Posterior vena cava (tissue), 2 donors: ENCODE measurements at regions not wholly inside any gene's neighbourhood (a gene's known extent, or its start where the extent isn't known, plus 50 kb on each side); places are given as distances from the start of the nearest gene placed in this dataset.
"Not testable (repeated sequence)": the region's sequence is repeated elsewhere in the genome, so short reads cannot be mapped to it uniquely, and the experiment has no call there.

Source experiments
- DNase-seq: peaks from one replicate; pipeline ENCODE4 v3.0.0-alpha.2; 2020; ENCODE audit warnings: low spot score
- intact Hi-C, 2 donors: fragments of 100-400 bp; cut with DNase I; formaldehyde crosslinking; loops; one replicate each; pipeline versions ENCODE4 v1.14.1 to v1.14.2; 2022 to 2023
- donor health status: DM: yes; HTN: yes; CAD: no.
- donor health status: DM: yes; HTN: yes; CAD: no.

GRCh38 chr1:206351276-206352052 lies 118.8 kb upstream of the IKBKE start:
- DNase-seq, intact Hi-C loops: not testable (repeated sequence)

- DNase-seq = not testable (repeated sequence)
Measured at GRCh38 chr1:206356310-206356709, 114.0 kb upstream of the IKBKE start.

DNA sequence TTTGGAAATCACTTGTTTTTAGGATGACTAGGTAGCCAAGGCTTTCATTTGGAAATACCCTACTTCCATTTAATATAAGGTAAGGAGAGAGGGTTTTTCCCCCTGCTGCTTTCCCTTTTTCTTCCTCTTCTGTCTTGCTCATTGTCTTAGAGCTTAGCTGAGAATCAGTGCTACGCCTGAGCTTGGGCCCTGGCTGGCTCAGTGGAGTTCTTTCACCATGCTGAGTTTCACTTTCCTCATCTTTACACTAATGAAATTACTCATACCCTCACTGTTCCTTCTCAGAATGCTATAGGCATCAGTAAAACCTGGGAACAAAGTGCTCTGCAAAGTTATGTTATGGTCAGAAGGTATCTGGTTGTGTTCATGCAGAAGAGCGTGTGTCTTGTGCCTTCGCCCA lies 112.3 kb upstream of the IKBKE start:
- intact Hi-C loops, DNase-seq: not testable (repeated sequence)

More at GRCh38 chr1:206356310-206356709, 114.0 kb upstream of the IKBKE start:
- intact Hi-C loops = not testable (repeated sequence)

- intact Hi-C loops = not testable (repeated sequence)
Measured at GRCh38 chr1:206358771-206359170, 111.5 kb upstream of the IKBKE start.

GRCh38 chr1:206359377-206359776 lies 110.9 kb upstream of the IKBKE start:
- intact Hi-C loops, DNase-seq: not testable (repeated sequence)

More at GRCh38 chr1:206358771-206359170, 111.5 kb upstream of the IKBKE start:
- DNase-seq = not testable (repeated sequence)

GRCh38 chr1:206361978-206362543 lies 108.2 kb upstream of the IKBKE start:
- intact Hi-C loops = not testable (repeated sequence)

GRCh38 chr1:206362994-206363393 lies 107.3 kb upstream of the IKBKE start:
- intact Hi-C loops, DNase-seq: not testable (repeated sequence)

More at GRCh38 chr1:206361978-206362543, 108.2 kb upstream of the IKBKE start:
- DNase-seq = not testable (repeated sequence)

- intact Hi-C loops, DNase-seq: not testable (repeated sequence)
Measured at GRCh38 chr1:206365271-206365670, 105.0 kb upstream of the IKBKE start.

GRCh38 chr1:206366131-206366530 lies 104.1 kb upstream of the IKBKE start:
- intact Hi-C loops, DNase-seq: not testable (repeated sequence)

- intact Hi-C loops, DNase-seq: not testable (repeated sequence)
Measured at GRCh38 chr1:206366772-206367171, 103.5 kb upstream of the IKBKE start.

GRCh38 chr1:206367955-206368622 lies 102.2 kb upstream of the IKBKE start:
- DNase-seq, intact Hi-C loops: not testable (repeated sequence)

DNA sequence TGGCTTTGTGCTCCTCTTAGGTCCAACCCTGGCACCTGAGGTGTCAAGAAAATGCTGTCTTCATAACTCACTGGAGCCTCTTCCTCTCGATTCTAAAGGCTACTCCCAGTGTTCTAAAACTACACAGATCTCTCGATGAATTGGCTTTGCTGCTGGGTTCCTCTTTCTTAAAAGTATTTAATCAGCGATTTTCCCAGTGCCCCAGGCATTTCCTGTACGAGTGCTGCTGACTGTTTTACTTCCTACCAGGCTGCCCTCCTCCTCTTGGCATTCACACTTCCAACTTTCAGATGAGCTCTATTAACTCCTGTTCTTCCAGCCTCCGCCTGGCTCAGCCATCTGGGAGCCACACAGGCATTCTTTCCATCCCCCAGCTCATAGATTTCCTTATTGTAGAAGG lies 95.6 kb upstream of the IKBKE start:
- intact Hi-C loops, DNase-seq: not testable (repeated sequence)

- DNase-seq, intact Hi-C loops: not testable (repeated sequence)
Measured at GRCh38 chr1:206375552-206375951, 94.7 kb upstream of the IKBKE start.

GRCh38 chr1:206378506-206378905 lies 91.8 kb upstream of the IKBKE start:
- DNase-seq, intact Hi-C loops: not testable (repeated sequence)

GRCh38 chr1:206379245-206379644 lies 91.0 kb upstream of the IKBKE start:
- DNase-seq, intact Hi-C loops: not testable (repeated sequence)

DNA sequence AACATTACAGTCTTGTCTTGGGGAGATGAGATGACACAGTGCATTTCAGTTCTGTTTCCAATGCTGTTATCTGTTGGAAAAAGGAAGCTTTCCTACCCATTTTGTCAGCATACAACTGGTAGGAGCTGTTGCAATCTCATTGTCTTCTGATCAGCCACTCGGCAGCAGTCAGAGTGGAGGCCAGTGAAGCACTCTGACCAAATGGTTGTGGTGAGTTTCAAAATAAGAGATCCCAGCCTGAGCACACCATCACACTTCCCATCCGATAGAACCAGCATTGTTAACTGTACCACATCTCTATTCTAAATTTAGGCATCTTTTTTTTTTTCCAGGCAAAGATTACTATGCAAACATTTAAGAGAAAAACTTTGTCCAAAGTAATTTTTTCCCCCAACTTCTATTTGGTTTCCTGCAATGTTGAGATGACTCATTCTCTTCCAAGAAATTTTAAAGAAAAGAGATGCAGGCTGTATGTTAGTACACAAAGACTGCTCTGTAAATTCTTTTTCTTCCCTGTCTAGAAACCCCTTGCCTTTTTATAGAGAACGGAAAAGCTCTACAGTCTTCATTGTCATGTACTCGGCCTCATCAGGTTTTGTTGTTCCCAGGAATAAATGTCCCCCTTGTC lies 90.0 kb upstream of the IKBKE start:
- DNase-seq, intact Hi-C loops: not testable (repeated sequence)

GRCh38 chr1:206380791-206381610 lies 89.3 kb upstream of the IKBKE start:
- DNase-seq, intact Hi-C loops: not testable (repeated sequence)

GRCh38 chr1:206384029-206384807 lies 86.1 kb upstream of the IKBKE start:
- DNase-seq, intact Hi-C loops: not testable (repeated sequence)
